PFSK-1 (cell line): ENCODE measurements at regions not wholly inside any gene's neighbourhood (a gene's known extent, or its start where the extent isn't known, plus 50 kb on each side); places are given as distances from the start of the nearest gene placed in this dataset.

ENCODE experiments used
- FOXP2 ChIP-seq: optimal IDR thresholded peaks from 2 replicates; pipeline ENCODE3; 2011; ENCODE audit warnings: borderline replicate concordance, control low read depth, inconsistent platforms; ENCODE audit not compliant: insufficient read depth; ENCODE audit errors: extremely low read length, extremely low read depth
- POLR2AphosphoS5 ChIP-seq: IDR thresholded peaks from 2 replicates; pipeline ENCODE4 v1.6.1; 2012; ENCODE audit warnings: low read depth, mild to moderate bottlenecking, control low read depth, low read length, moderate library complexity
- REST ChIP-seq, 2 experiments: IDR thresholded peaks; 2 replicates each; pipeline versions ENCODE4 v1.6.1 to v1.8.0; 2011 to 2012; ENCODE audit warnings: low read depth in 2 of 2, low read length in 2 of 2, control low read depth in 1 of 2, inconsistent platforms in 1 of 2, mild to moderate bottlenecking in 1 of 2, moderate library complexity in 1 of 2; ENCODE audit not compliant: insufficient read depth in 1 of 2
- SIN3A ChIP-seq: IDR thresholded peaks from 2 replicates; pipeline ENCODE4 v1.6.1; 2012; ENCODE audit warnings: mild to moderate bottlenecking, low read length, moderate library complexity, borderline replicate concordance; ENCODE audit not compliant: insufficient read depth
- TAF1 ChIP-seq: IDR thresholded peaks from 2 replicates; pipeline ENCODE4 v1.6.1; 2012; ENCODE audit warnings: low read length, control low read depth, borderline replicate concordance; ENCODE audit not compliant: insufficient read depth

GRCh38 chr5:39616131-39616530, 191.4 kb upstream of the DAB2 start:
- no peak for TF ChIP-seq FOXP2
- TF ChIP-seq TAF1, result no peak

DNA sequence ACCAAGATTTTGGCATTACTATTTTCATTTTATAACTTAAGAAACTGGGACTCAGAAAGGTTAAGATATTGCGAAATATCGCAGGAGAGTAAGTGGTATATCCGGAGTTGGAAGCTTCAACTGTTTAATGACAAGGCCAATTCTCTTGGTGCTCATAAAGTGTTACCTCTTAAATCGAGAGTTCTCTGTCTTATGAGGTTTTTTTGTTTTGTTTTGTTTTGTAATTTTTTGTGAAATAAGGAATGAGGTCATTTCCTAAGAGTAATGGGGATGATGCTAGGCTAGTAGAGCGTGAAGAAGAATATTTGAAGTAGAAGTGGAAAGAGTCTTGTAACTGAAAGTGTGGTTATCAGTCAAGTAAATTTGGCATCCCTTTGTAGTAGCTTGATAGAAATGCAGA, 183.2 kb upstream of the DAB2 start:
- TF ChIP-seq REST (IDR thresholded peaks at IDR 0.05; ENCODE audit: insufficient read depth in 1 of 2, low read depth in 2 of 2, low read length in 2 of 2) (no peak), FOXP2 (no peak), POLR2AphosphoS5 (no peak), SIN3A (no peak), TAF1 (no peak)

DNA sequence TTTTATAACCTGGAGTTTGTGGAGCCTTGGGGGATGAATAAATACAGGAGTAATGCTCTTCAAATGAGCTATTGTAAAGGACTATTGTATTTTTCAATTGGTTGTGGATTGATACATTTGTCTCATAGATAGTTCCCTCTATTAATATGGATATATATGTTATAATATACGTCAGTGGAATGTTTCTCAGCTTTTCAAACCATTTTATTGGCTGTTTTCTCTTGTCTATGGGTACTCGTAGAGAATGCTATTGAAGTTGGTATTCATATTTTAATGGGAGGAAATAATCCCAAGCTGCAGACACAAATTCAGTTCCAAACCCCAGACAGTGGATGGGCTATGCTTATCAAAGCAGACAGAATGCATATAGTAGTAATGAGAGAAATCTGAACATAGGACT, 181.8 kb upstream of the DAB2 start:
- TF ChIP-seq POLR2AphosphoS5, result no peak
- no peak for TF ChIP-seq TAF1
- no peak for TF ChIP-seq FOXP2
- TF ChIP-seq SIN3A, result no peak
- TF ChIP-seq REST (IDR thresholded peaks at IDR 0.05; ENCODE audit: insufficient read depth in 1 of 2, low read depth in 2 of 2, low read length in 2 of 2), result no peak

- TF ChIP-seq SIN3A (no peak), FOXP2 (no peak), TAF1 (no peak), POLR2AphosphoS5 (no peak), REST (IDR thresholded peaks at IDR 0.05; ENCODE audit: insufficient read depth in 1 of 2, low read depth in 2 of 2, low read length in 2 of 2) (no peak)
These were observed 181.1 kb upstream of the DAB2 start for GRCh38 chr5:39605588-39606575.

- TF ChIP-seq TAF1, result no peak
- TF ChIP-seq SIN3A, result no peak
- TF ChIP-seq FOXP2, result no peak
- no peak for TF ChIP-seq POLR2AphosphoS5
- TF ChIP-seq REST (IDR thresholded peaks at IDR 0.05; ENCODE audit: insufficient read depth in 1 of 2, low read depth in 2 of 2, low read length in 2 of 2), result no peak
These were observed 180.4 kb upstream of the DAB2 start for GRCh38 chr5:39605145-39605544.
